HepG2 (cell line): ENCODE measurements at regions not wholly inside any gene's neighbourhood (a gene's known extent, or its start where the extent isn't known, plus 50 kb on each side); places are given as distances from the start of the nearest gene placed in this dataset.

ENCODE experiments used
- ATAC-seq: fragments of 200-7000 bp; cut with Tn5 transposase; 3 replicates; pipeline ENCODE4 v1.9.1; 2020; ENCODE audit warnings: mild to moderate bottlenecking, moderate library complexity
- BruUV-seq: library from RNA; stranded (reverse); fragments of 400-500 nt; replicated peaks from 2 replicates; lab custom pipeline; 2021; lab: Mats Ljungman, UMichigan
- CTCF ChIA-PET: fragments of 300-600 bp; formaldehyde crosslinking; extraction: SDS; loops from one replicate; lab custom pipeline; 2021; ENCODE audit warnings: low total read pairs, inconsistent platforms, low intra/inter-chr PET ratio; lab: Yijun Ruan, JAX
- POLR2A ChIA-PET: fragments of 350-600 bp; sonication (Branson Sonifier 250); formaldehyde crosslinking; loops from one replicate; lab custom pipeline; 2020; ENCODE audit warnings: antibody characterized with exemption, inconsistent platforms; lab: Yijun Ruan, JAX
- DNase-seq: peaks from one replicate; pipeline ENCODE4 v3.0.0-alpha.2; 2015; ENCODE audit warnings: low spot score
- FAIRE-seq: peaks from 3 replicates; lab custom pipeline; 2011; peaks lifted over from hg19 to GRCh38; lab: Jason Lieb, UNC
- H2AFZ ChIP-seq: one replicate; pipeline ENCODE4 v1.6.1; 2011; ENCODE audit warnings: low read length, inconsistent platforms
- H3K27ac ChIP-seq: fragments of 300-600 bp; 3 replicates; pipeline ENCODE4 v1.8.0; 2011; ENCODE audit warnings: mixed run types, mild to moderate bottlenecking, mixed read lengths, low read length, inconsistent platforms; ENCODE audit not compliant: insufficient read depth; ENCODE audit errors: extremely low read length
- H3K27me3 ChIP-seq, 2 experiments: fragments of 200-600 bp in 1 of 2; 2 replicates in 1 of 2; 3 replicates in 1 of 2; pipeline versions ENCODE4 v1.6.0 to v1.8.0; 2011; ENCODE audit warnings: low read length in 2 of 2, mild to moderate bottlenecking in 2 of 2, moderate library complexity in 2 of 2, inconsistent platforms in 1 of 2; ENCODE audit not compliant: insufficient read depth in 2 of 2, control insufficient read depth in 1 of 2
- H3K36me3 ChIP-seq, 2 experiments: fragments of 200-600 bp in 1 of 2; replicated peaks in 1 of 2; 2 replicates in 1 of 2; 3 replicates in 1 of 2; pipeline versions ENCODE4 v1.5.1 to v1.8.0; 2011; ENCODE audit warnings: low read length in 2 of 2, inconsistent platforms in 1 of 2; ENCODE audit not compliant: insufficient read depth in 2 of 2, control insufficient read depth in 1 of 2
- H3K4me1 ChIP-seq: 2 replicates; pipeline ENCODE4 v1.5.1; 2012; ENCODE audit warnings: low read length, inconsistent platforms; ENCODE audit not compliant: insufficient read depth
- H3K4me2 ChIP-seq: 2 replicates; pipeline ENCODE4 v1.6.0; 2011; ENCODE audit warnings: low read depth, low read length, inconsistent platforms
- H3K4me3 ChIP-seq, 3 experiments: fragments of 200-600 bp in 1 of 3; sonication (generic), shearing (Covaris generic) in 1 of 3; replicated peaks in 1 of 3; 2 replicates each; pipeline ENCODE4 v1.5.1; 2011 to 2016; ENCODE audit warnings: low read length in 3 of 3, inconsistent platforms in 2 of 3, low read depth in 2 of 3, mild to moderate bottlenecking in 2 of 3, control low read depth in 1 of 3, mixed read lengths in 1 of 3; ENCODE audit not compliant: insufficient read depth in 1 of 3
- H3K79me2 ChIP-seq: one replicate; pipeline ENCODE4 v1.6.1; 2011; ENCODE audit warnings: low read length, inconsistent platforms; ENCODE audit not compliant: insufficient read depth
- H3K9ac ChIP-seq: 2 replicates; pipeline ENCODE4 v1.6.0; 2011; ENCODE audit warnings: mild to moderate bottlenecking, low read depth, low read length, inconsistent platforms; ENCODE audit not compliant: insufficient read depth
- H3K9me3 ChIP-seq: 2 replicates; pipeline ENCODE4 v1.5.1; 2012; ENCODE audit warnings: mild to moderate bottlenecking, low read length
- H4K20me1 ChIP-seq: 2 replicates; pipeline ENCODE4 v1.6.0; 2011; ENCODE audit warnings: inconsistent platforms, mild to moderate bottlenecking, low read length, moderate library complexity; ENCODE audit not compliant: insufficient read depth
- CCAR2 ChIP-seq: fragments of 200-400 bp; formaldehyde crosslinking; optimal IDR thresholded peaks from 2 replicates; pipeline ENCODE3; 2018; ENCODE audit warnings: low read depth, mild to moderate bottlenecking, low read length, moderate library complexity
- CERS6 ChIP-seq: sonication (generic); formaldehyde crosslinking; IDR thresholded peaks from 2 replicates; pipeline ENCODE4 v1.5.0; 2020; ENCODE audit warnings: missing genetic modification reagents
- CREB3 ChIP-seq: sonication (generic); formaldehyde crosslinking; IDR thresholded peaks from 2 replicates; pipeline ENCODE4 v1.5.0; 2020; ENCODE audit warnings: missing genetic modification reagents
- MIER3 ChIP-seq: IDR thresholded peaks from 2 replicates; pipeline ENCODE4 v1.6.1; 2016; ENCODE audit warnings: missing compliant biosample characterization, borderline replicate concordance
- MLXIP ChIP-seq: sonication (generic); formaldehyde crosslinking; IDR thresholded peaks from 2 replicates; pipeline ENCODE4 v1.9.0; 2021; ENCODE audit warnings: missing genetic modification reagents, borderline replicate concordance
- SALL2 ChIP-seq: sonication (generic); formaldehyde crosslinking; IDR thresholded peaks from 2 replicates; pipeline ENCODE4 v1.8.1; 2023; ENCODE audit warnings: mild to moderate bottlenecking, missing genetic modification reagents, inconsistent platforms
- SMAD3 ChIP-seq: sonication (generic); formaldehyde crosslinking; IDR thresholded peaks from 2 replicates; pipeline ENCODE4 v1.4.0; 2020; ENCODE audit warnings: missing genetic modification reagents
- ZC3H13 ChIP-seq: sonication (generic); formaldehyde crosslinking; IDR thresholded peaks from 2 replicates; pipeline ENCODE4 v1.8.1; 2023; ENCODE audit warnings: mild to moderate bottlenecking, missing genetic modification reagents, moderate library complexity
- ZNF768 ChIP-seq: sonication (generic); formaldehyde crosslinking; IDR thresholded peaks from 2 replicates; pipeline ENCODE4 v1.4.0; 2020; ENCODE audit warnings: missing genetic modification reagents
- ZNF772 ChIP-seq: sonication (generic); formaldehyde crosslinking; IDR thresholded peaks from 2 replicates; pipeline ENCODE4 v1.5.0; 2020; ENCODE audit warnings: mild to moderate bottlenecking, missing genetic modification reagents
- ZNF839 ChIP-seq: sonication (generic); formaldehyde crosslinking; IDR thresholded peaks from 2 replicates; pipeline ENCODE4 v1.4.0; 2020; ENCODE audit warnings: missing genetic modification reagents, mild to moderate bottlenecking, borderline replicate concordance
- WGBS: methylation state at CpG from one replicate; pipeline ENCODE4 v1.1.6; 2017; ENCODE audit warnings: low lambda C conversion rate; 5-methylcytosine and 5-hydroxymethylcytosine counted together
- in situ Hi-C: cut with HindIII; loops from 2 replicates; pipeline ENCODE4 v1.10.0; 2017; ENCODE audit warnings: low pct_unique_long_range_greater_than_20kb; ENCODE audit not compliant: extremely low pct_ligation_motif_present
- intact Hi-C: fragments of 100-400 bp; cut with micrococcal nuclease; formaldehyde crosslinking; loops from one replicate; pipeline ENCODE4 v1.10.0; 2022; ENCODE audit not compliant: unreplicated experiment

GRCh38 chr22:46097268-46097900 lies 52.9 kb upstream of the PPARA start:
- ChIA-PET POLR2A (no interaction called here), CTCF (no interaction called here)
- no TSS peak for BruUV-seq
- Histone ChIP-seq H3K36me3 (no peaks in the 10 kb centered on the region), H3K4me1 (no peaks in the 10 kb centered on the region), H2AFZ (no peak overlapping the region), H3K27ac (no peak overlapping the region), H4K20me1 (no peaks in the 10 kb centered on the region), H3K9me3 (no peaks in the 10 kb centered on the region), H3K27me3 (peaks cover 15 to 72% of the 10 kb centered on the region in 2 experiments), H3K79me2 (no peaks in the 10 kb centered on the region), H3K4me3 (no peak overlapping the region), H3K4me2 (no peak overlapping the region), H3K9ac (no peak overlapping the region)
- DNase-seq (no peak), ATAC-seq (no peak), FAIRE-seq (no peak)
- in situ Hi-C loops = no loop called here
- TF ChIP-seq ZC3H13 (CRISPR knock-in tag) (no peak), ZNF839 (CRISPR knock-in tag) (no peak), CCAR2 (no peak), CREB3 (CRISPR knock-in tag) (no peak), CERS6 (CRISPR knock-in tag) (no peak), MLXIP (CRISPR knock-in tag) (no peak), MIER3 (no peak), ZNF768 (no peak), SMAD3 (CRISPR knock-in tag) (no peak), SALL2 (no peak), ZNF772 (CRISPR knock-in tag) (no peak)
- WGBS = 57% methylated on average over 12 of the region's 13 CpGs
- intact Hi-C loops = no loop called here
